Activated T-cell treated with anti-CD3 and anti-CD28 coated beads for 48 hours (primary cell): ENCODE measurements at regions not wholly inside any gene's neighbourhood (a gene's known extent, or its start where the extent isn't known, plus 50 kb on each side); places are given as distances from the start of the nearest gene placed in this dataset.
"Not testable (repeated sequence)": the region's sequence is repeated elsewhere in the genome, so short reads cannot be mapped to it uniquely, and the experiment has no call there.

Experiments used
- DNase-seq: peaks from one replicate; pipeline ENCODE4 v3.0.0-alpha.2; 2020; ENCODE audit warnings: low read depth

GRCh38 chr2:16066261-16067036 is 126.1 kb downstream of the MYCN start:
- no peak for DNase-seq

DNA sequence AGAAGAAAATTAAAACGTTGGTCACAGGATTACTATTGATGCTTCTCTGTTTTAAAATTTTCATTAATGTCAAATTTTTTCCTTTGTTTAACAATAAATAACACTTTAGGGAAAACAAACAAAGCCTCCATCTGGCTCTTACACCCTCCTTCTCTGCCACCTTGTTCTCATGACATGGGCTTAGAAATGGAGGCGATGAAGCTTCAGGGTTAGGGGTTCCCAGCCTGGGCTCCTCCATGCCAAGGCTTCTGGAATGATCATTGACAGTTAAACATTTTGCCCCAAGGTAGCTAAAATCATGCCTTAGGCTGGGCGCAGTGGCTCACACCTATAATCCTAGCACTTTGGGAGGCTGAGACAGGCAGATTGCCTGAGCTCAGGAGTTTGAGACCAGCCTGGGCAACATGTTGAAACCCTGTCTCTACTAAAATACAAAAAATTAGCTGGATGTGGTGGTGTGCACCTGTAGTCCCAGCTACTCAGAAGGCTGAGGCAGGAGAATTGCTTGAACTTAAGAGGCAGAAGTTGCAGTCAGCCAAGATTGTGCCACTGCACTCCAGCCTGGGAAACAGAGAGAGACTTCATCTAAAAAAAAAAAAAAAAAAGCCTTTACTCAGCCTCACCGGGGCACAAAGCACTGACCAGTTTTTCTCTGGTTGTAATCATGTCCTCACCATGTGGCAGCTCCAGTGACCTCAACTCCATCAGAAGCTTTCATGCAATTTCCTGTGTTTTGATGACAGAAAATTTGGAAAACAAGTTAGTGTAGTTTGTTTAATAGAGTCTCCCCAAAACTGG is 125.1 kb downstream of the MYCN start:
- not testable (repeated sequence) for DNase-seq

GRCh38 chr2:16064745-16065144 is 124.4 kb downstream of the MYCN start:
- DNase-seq: no peak

- DNase-seq: no peak
These were observed 123.7 kb downstream of the MYCN start for GRCh38 chr2:16063955-16064633.

DNA sequence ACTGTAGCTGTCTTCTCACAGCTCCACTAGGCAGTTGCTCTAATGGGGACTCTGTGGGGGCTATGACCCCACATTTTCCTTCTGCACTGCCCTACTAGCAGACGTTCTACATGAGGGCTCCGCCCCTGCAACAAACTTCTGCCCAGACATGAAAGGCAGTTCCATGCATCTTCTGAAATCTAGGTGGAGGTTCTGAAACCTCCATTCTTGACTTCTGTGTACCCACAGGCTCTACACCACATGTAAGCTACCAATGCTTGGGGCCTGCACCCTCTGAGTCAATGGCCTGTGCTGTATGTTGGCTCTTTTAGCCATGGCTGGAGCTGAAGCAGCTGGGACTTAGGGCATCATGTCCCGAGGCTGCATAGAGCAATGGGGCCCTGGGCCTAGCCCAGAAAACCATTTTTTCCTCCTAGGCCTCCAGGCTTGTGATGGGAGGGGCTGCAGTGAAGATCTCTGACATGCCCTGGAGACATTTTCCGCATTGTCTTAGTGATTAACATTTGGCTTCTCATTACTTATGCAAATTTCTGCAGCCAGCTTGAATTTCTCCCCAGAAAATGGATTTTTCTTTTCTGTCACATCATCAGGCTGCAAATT is 123.0 kb downstream of the MYCN start:
- DNase-seq: no peak

- DNase-seq: no peak
These were observed 122.3 kb downstream of the MYCN start for GRCh38 chr2:16062471-16063250.

- no peak for DNase-seq
These were observed 121.3 kb downstream of the MYCN start for GRCh38 chr2:16061441-16062217.

DNA sequence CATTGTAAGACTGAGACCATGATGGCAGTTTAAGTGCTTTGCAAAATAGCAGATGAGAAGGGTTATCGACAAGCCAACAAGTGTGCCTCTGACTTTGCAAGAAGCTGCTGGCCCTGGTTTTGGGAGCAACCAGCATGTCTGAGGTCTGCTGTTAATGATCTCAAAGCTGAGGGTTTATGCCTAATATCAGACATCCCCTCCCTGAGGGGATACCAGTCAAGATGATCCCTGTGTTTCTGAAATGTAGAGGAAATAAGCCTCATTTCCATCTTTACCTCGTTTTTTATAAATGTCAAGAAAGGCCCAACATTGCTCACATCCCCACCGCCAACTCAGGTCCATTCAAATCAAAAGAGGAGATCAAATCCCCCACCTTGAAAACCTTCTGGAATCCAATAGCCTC is 120.6 kb downstream of the MYCN start:
- DNase-seq: no peak

GRCh38 chr2:16060125-16060935 is 120.0 kb downstream of the MYCN start:
- DNase-seq: no peak

- DNase-seq: no peak
These were observed 119.2 kb downstream of the MYCN start for GRCh38 chr2:16059393-16060016.

- DNase-seq: no peak
These were observed 118.5 kb downstream of the MYCN start for GRCh38 chr2:16058747-16059358.

DNA sequence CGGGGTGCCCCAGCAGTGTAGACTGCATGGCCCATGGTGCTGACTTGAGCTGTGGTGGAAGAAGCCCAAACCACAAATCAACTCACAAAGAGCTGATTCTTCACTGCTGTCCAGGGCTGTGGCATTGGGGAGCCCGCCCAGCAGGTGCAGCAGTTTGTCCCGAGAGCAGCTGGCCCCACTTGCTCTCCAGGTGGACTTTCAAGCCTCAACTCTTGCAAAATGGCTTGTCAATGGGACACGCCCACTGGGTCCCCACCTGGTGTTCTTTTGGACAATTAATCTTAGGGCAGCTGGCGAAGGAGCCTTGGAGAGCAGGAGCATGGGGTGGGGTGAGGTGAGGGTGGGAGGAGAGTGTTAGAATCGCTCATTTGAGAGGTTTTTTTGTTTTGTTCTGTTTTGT is 117.9 kb downstream of the MYCN start:
- no peak for DNase-seq

DNA sequence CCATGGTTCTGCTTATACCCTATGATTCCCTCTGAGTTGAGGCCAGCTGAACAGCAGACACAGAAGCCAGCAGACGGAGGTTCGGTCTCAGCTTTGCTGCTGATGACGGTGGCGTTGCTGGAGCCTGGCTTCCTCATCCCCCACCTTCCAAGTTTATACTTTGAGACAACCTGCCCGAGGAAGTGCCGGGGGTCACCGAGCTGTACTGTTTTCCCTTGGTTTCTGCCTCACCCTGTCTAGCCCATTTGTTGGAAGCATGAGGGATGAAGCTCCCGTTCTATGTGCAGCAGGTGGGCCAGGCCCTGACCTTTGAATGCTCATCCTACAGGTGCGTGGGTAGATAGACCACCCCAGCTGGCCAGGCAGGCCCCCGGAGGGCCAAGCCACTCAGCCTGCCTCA is 117.3 kb downstream of the MYCN start:
- DNase-seq: no peak

DNA sequence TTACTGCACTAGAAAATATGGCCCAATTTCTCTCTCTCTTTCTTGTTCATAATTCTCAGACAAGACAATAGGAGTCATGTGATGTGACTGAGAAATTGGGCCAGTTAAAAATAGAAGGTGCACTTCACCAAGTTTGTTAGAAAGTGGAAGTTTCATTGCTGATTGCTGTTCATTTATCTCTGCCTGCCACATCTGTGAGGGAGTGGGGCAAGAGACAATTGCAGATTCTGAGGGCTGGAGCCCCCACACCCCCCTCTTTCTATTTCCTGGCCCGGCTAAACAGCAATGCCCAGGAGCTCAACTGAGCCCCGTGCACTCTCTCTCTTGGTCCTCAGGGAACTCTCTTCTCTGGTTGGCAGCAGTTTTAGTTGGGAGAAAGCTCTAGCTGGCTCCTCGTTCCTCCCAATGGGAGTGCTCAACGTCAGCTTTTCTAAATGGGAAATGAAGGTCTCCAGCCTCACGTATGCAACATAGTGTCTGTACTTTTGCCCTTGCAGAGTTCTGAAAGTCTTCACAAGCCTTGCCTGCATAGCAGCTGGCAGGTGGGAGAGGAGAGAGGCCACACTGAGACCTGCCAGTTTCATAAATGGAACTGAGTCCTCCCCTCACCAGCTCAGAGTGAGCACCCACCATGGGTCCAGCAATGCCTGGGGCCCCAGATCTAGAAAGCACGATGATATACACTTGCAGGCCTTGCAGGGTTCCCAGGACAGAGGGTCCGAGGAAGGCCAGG is 115.7 kb downstream of the MYCN start:
- no peak for DNase-seq

DNA sequence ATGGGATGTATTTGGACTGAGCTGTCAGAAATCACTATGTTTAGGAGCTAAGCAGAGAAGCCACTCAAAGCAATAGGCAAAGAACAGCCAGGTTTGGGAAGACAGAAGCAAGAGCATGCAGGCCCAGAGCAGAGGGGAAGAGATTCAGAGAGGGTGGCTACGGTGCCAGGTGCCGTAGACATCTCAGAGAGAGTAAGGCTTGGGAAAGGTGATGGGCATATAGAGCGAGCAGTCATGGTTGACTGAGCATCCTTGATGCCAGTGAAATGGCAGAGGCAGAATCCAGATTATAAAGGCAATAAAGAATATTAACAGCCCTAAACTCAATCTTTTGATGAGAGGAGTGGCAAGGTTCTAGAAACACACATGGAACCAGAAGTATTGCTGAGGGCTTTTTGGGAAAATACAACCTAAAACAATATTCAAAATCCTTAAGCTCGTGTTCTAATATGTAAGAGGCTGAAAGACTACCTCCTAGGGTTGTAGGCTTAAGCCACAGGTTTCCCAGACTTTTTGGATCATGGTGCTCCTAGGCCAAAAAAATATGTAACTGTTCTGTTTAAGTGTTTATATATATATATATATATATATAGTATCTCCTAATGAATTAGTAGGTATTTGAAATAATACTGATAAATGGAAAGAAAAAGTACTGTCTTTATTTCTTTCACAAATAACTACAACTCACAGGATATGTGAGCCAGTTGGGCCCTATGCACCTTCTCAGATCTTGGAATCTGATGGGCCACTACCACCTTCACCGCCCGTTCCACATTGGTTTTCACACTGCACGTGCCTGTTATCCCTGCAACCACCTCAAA is 113.3 kb downstream of the MYCN start:
- no peak for DNase-seq

DNA sequence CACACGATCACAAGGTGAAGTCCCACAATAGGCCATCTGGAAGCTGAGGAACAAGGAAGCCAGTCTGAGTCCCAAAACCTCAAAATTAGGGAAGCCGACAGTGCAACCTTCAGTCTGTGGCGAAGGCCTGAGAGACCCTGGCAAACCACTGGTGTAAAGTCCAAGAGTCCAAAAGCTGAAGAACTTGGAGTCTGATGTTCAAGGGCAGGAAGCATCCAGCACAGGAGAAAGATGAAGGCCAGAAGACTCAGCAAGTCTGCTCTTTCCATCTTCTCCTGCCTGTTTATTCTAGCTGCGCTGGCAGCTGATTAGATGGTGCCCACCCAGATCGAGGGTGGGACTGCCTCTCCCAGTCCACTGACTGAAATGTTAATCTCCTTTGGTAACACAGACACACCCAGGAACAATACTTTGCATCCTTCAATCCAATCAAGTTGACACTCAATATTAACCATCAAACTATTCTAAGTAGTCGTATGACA is 112.3 kb downstream of the MYCN start:
- DNase-seq: not testable (repeated sequence)

DNA sequence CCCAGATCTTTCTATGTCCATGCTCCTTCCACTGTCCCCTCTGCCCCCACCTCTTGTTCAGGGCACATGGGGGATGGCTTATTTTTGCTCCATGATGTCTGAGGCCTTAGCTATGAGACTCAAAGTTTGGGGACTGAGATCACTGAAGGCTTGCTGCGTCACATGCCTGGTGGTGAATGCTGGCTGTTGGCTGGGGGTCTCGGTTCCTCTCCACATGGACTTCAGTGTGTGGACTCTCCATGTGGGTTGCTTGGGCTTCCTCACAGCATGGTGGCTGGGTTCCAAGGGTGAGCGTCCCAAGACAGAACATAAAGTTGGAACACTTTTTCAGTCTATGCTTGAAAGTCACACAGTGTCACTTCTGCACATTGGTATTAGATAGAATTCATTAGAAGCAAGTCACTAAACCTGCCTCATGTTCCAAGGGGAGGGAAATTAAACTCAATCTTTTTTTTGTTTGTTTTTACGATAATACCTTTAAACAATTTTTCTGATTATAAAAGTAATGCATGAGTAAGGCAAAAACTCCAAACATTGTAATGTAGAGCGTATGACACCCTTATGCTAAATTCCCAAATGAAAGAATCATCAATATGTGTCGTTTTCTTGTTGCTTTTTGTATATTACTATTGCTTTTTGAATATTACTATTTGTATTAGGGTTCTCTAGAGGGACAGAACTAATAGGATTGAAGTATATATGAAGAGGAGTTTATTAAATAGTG is 111.7 kb downstream of the MYCN start:
- DNase-seq: no peak
